ENCODE measurements at regions not wholly inside any gene's neighbourhood (a gene's known extent, or its start where the extent isn't known, plus 50 kb on each side); places are given as distances from the start of the nearest gene placed in this dataset.

DNA sequence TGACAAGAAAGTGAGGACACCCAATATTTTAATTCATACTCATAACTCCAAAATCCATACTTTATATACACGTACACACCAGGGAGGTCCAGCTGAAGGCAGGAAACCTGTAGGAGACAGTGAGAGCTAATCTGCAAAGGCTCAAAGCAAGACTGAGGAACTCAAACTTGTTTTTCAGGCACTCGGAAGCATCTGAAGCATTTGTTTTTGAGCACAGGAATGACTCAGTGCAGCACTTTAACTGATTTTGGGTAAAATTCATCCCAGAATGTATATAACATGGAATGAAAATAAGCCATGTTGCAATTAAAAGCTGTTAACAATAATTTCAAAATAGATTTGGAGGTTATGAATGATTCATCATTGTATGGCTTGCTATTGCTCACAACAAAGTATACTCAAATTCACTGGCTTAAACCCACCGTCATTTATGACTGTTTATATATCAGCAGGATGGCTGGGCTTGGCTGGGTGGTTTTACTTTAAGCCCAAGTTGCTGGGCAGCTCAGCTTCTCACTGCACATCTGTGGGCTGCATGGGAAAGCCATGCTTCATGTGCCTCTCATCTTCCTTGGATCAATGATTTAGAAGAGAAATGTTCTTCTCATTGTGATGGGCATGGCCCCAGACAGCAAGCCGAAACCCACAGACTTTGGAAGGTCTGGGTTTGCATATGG lies 177.0 kb downstream of the RFC3 start:
- TF ChIP-seq POLR2A (IDR thresholded peaks at IDR 0.05) = no peak
- TF ChIP-seq, protein P1, sequence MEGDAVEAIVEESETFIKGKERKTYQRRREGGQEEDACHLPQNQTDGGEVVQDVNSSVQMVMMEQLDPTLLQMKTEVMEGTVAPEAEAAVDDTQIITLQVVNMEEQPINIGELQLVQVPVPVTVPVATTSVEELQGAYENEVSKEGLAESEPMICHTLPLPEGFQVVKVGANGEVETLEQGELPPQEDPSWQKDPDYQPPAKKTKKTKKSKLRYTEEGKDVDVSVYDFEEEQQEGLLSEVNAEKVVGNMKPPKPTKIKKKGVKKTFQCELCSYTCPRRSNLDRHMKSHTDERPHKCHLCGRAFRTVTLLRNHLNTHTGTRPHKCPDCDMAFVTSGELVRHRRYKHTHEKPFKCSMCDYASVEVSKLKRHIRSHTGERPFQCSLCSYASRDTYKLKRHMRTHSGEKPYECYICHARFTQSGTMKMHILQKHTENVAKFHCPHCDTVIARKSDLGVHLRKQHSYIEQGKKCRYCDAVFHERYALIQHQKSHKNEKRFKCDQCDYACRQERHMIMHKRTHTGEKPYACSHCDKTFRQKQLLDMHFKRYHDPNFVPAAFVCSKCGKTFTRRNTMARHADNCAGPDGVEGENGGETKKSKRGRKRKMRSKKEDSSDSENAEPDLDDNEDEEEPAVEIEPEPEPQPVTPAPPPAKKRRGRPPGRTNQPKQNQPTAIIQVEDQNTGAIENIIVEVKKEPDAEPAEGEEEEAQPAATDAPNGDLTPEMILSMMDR (IDR thresholded peaks at IDR 0.05 in 8 of 11, conservative IDR thresholded peaks at IDR 0.05 in 3 of 11) = no peak
- no peak for TF ChIP-seq POLR2AphosphoS5 (IDR thresholded peaks at IDR 0.05)

Measured in spleen (tissue), 7 donors.